Hepatocyte (in vitro differentiated cells): ENCODE measurements at regions not wholly inside any gene's neighbourhood (a gene's known extent, or its start where the extent isn't known, plus 50 kb on each side); places are given as distances from the start of the nearest gene placed in this dataset.

Source experiments
- CTCF ChIP-seq: fragments of 200-600 bp; sonication (generic); IDR thresholded peaks from 2 replicates; pipeline ENCODE4 v1.5.1; 2016; ENCODE audit warnings: antibody characterized with exemption, mild to moderate bottlenecking; ENCODE audit not compliant: poor library complexity
- EZH2 ChIP-seq: fragments of 200-600 bp; sonication (generic); IDR thresholded peaks from 2 replicates; pipeline ENCODE4 v1.6.1; 2016; ENCODE audit warnings: antibody characterized with exemption, mild to moderate bottlenecking, borderline replicate concordance
- EZH2phosphoT487 ChIP-seq: fragments of 200-600 bp; sonication (generic); IDR thresholded peaks from one replicate; pipeline ENCODE4 v1.6.1; 2018; ENCODE audit warnings: antibody characterized with exemption, mild to moderate bottlenecking, low read depth, moderate library complexity; ENCODE audit not compliant: unreplicated experiment, severe bottlenecking

- TF ChIP-seq CTCF, result no peak
- TF ChIP-seq EZH2, result no peak
- TF ChIP-seq EZH2phosphoT487, result no peak
These were observed 1495.1 kb downstream of the UQCRFS1 start for GRCh38 chr19:27717825-27718224.
